ENCODE measurements at regions not wholly inside any gene's neighbourhood (a gene's known extent, or its start where the extent isn't known, plus 50 kb on each side); places are given as distances from the start of the nearest gene placed in this dataset.

GRCh38 chr5:58116346-58116745 lies 343.5 kb downstream of the PLK2 start:
- Histone ChIP-seq H3K9me2 (ENCODE audit: low read depth, low read length) (no peaks in the 10 kb centered on the region), H3K79me2 (ENCODE audit: insufficient read depth, low read length) (no peaks in the 10 kb centered on the region), H3K9ac (ENCODE audit: low read length) (no peak overlapping the region), H3K27me3 (ENCODE audit: insufficient read depth, low read length) (no peaks in the 10 kb centered on the region), H4K20me1 (ENCODE audit: insufficient read depth, low read length) (no peaks in the 10 kb centered on the region), H2AFZ (ENCODE audit: low read length) (no peak overlapping the region), H3F3A (ENCODE audit: insufficient read depth, low read length) (no peaks in the 10 kb centered on the region), H3K4me3 (ENCODE audit: low read depth, low read length, poor library complexity, severe bottlenecking) (no peak overlapping the region), H3K27ac (ENCODE audit: low read depth, low read length, poor library complexity, severe bottlenecking) (no peak overlapping the region), H3K4me1 (ENCODE audit: insufficient read depth, low read length, severe bottlenecking) (no peaks in the 10 kb centered on the region), H3K4me2 (ENCODE audit: low read length) (no peak overlapping the region), H3K36me3 (ENCODE audit: insufficient read depth, low read length) (no peaks in the 10 kb centered on the region), H3K9me3 (ENCODE audit: low read length) (no peaks in the 10 kb centered on the region)
- TF ChIP-seq EZH2 (IDR thresholded peaks at IDR 0.05; ENCODE audit: borderline replicate concordance, low read length) (no peak), CTCF (IDR thresholded peaks at IDR 0.05; ENCODE audit: low read length) (no peak)

- H3K27ac ChIP-seq (ENCODE audit: low read depth, low read length, poor library complexity, severe bottlenecking), result no peak overlapping the region
Observed at GRCh38 chr5:58115811-58116210, 344.1 kb downstream of the PLK2 start.

GRCh38 chr5:58114324-58114723 lies 345.6 kb downstream of the PLK2 start:
- Histone ChIP-seq H3K9ac (ENCODE audit: low read length) (no peak overlapping the region), H3K9me3 (ENCODE audit: low read length) (no peaks in the 10 kb centered on the region), H3K79me2 (ENCODE audit: insufficient read depth, low read length) (no peaks in the 10 kb centered on the region), H3F3A (ENCODE audit: insufficient read depth, low read length) (no peaks in the 10 kb centered on the region), H3K36me3 (ENCODE audit: insufficient read depth, low read length) (no peaks in the 10 kb centered on the region), H4K20me1 (ENCODE audit: insufficient read depth, low read length) (no peaks in the 10 kb centered on the region), H3K27ac (ENCODE audit: low read depth, low read length, poor library complexity, severe bottlenecking) (no peak overlapping the region), H3K27me3 (ENCODE audit: insufficient read depth, low read length) (no peaks in the 10 kb centered on the region), H3K4me1 (ENCODE audit: insufficient read depth, low read length, severe bottlenecking) (no peaks in the 10 kb centered on the region), H2AFZ (ENCODE audit: low read length) (no peak overlapping the region), H3K4me3 (ENCODE audit: low read depth, low read length, poor library complexity, severe bottlenecking) (no peak overlapping the region), H3K4me2 (ENCODE audit: low read length) (no peak overlapping the region), H3K9me2 (ENCODE audit: low read depth, low read length) (no peaks in the 10 kb centered on the region)
- no peak for TF ChIP-seq CTCF (IDR thresholded peaks at IDR 0.05; ENCODE audit: low read length)
- TF ChIP-seq EZH2 (IDR thresholded peaks at IDR 0.05; ENCODE audit: borderline replicate concordance, low read length), result no peak

More at GRCh38 chr5:58115811-58116210, 344.1 kb downstream of the PLK2 start:
- no peaks in the 10 kb centered on the region for H3F3A ChIP-seq (ENCODE audit: insufficient read depth, low read length)
- H3K9me3 ChIP-seq (ENCODE audit: low read length), result no peaks in the 10 kb centered on the region
- TF ChIP-seq EZH2 (IDR thresholded peaks at IDR 0.05; ENCODE audit: borderline replicate concordance, low read length) (no peak), CTCF (IDR thresholded peaks at IDR 0.05; ENCODE audit: low read length) (no peak)
- no peaks in the 10 kb centered on the region for H3K27me3 ChIP-seq (ENCODE audit: insufficient read depth, low read length)
- H3K79me2 ChIP-seq (ENCODE audit: insufficient read depth, low read length), result no peaks in the 10 kb centered on the region
- no peaks in the 10 kb centered on the region for H4K20me1 ChIP-seq (ENCODE audit: insufficient read depth, low read length)
- H3K9me2 ChIP-seq (ENCODE audit: low read depth, low read length), result no peaks in the 10 kb centered on the region
- H3K36me3 ChIP-seq (ENCODE audit: insufficient read depth, low read length), result no peaks in the 10 kb centered on the region
- H3K9ac ChIP-seq (ENCODE audit: low read length), result no peak overlapping the region
- H3K4me1 ChIP-seq (ENCODE audit: insufficient read depth, low read length, severe bottlenecking), result no peaks in the 10 kb centered on the region
- H2AFZ ChIP-seq (ENCODE audit: low read length), result no peak overlapping the region
- H3K4me3 ChIP-seq (ENCODE audit: low read depth, low read length, poor library complexity, severe bottlenecking), result no peak overlapping the region
- no peak overlapping the region for H3K4me2 ChIP-seq (ENCODE audit: low read length)
